ENCODE measurements at regions not wholly inside any gene's neighbourhood (a gene's known extent, or its start where the extent isn't known, plus 50 kb on each side); places are given as distances from the start of the nearest gene placed in this dataset.

- Histone ChIP-seq H4K20me1 (ENCODE audit: insufficient read depth) (no peaks in the 10 kb centered on the region), H3K4me2 (ENCODE audit: low read length) (peak overlapping the region; percentile 62), H3K4me3 (replicated peaks in 1 of 2; ENCODE audit: low read depth in 1 of 2, low read length in 2 of 2) (peak overlapping the region in 1 of 2 experiments; percentile 6; a peak in 1 of 4 replicates), H3K9ac (ENCODE audit: low read length) (no peak overlapping the region), H3K9me3 (ENCODE audit: control insufficient read depth in 1 of 2, insufficient read depth in 1 of 2, low read depth in 1 of 2, low read length in 2 of 2) (no peaks in the 10 kb centered on the region), H2AFZ (ENCODE audit: low read depth, low read length, poor library complexity, severe bottlenecking) (peak overlapping the region; percentile 94), H3K9me2 (ENCODE audit: insufficient read depth) (no peaks in the 10 kb centered on the region), H3K79me2 (ENCODE audit: insufficient read depth, low read length) (no peaks in the 10 kb centered on the region), H3K27ac (ENCODE audit: low read depth, low read length) (no peak overlapping the region), H3K27me3 (ENCODE audit: insufficient read depth, low read length) (no peaks in the 10 kb centered on the region), H3K36me3 (ENCODE audit: control insufficient read depth in 1 of 2, insufficient read depth in 2 of 2, low read length in 2 of 2) (no peaks in the 10 kb centered on the region), H3K4me1 (ENCODE audit: control insufficient read depth in 1 of 2, insufficient read depth in 2 of 2, low read length in 2 of 2) (peaks cover 0 to 8% of the 10 kb centered on the region in 2 experiments; a peak in 3 of 4 replicates)
- ChIA-PET POLR2A (no interaction called here), CTCF (no interaction called here), RAD21 (ENCODE audit: low non-redundant PET in 1 of 2, low total read pairs in 2 of 2, uncharacterized antibody in 2 of 2, unreplicated experiment in 2 of 2) (no interaction called here)
- no TSS peak for BruUV-seq (replicated peaks)
- ATAC-seq (peak; percentile 92), DNase-seq (ENCODE audit: low read depth, low spot score) (no peak)
- TF ChIP-seq ZBTB33 (IDR thresholded peaks at IDR 0.05; ENCODE audit: extremely low read depth, insufficient replicate concordance, low read length): no peak
- no peak for TF ChIP-seq EZH2phosphoT487 (IDR thresholded peaks at IDR 0.05; ENCODE audit: borderline replicate concordance)
- intact Hi-C loops (cut with micrococcal nuclease): no loop called here
Observed at GRCh38 chr13:31385540-31385939, 185.8 kb downstream of the B3GLCT start.

GRCh38 chr13:31394506-31394905 lies 194.7 kb downstream of the B3GLCT start:
- TF ChIP-seq RAD21 (IDR thresholded peaks at IDR 0.05; ENCODE audit: low read depth) (no peak), TCF7L2 (IDR thresholded peaks at IDR 0.05; ENCODE audit: borderline replicate concordance, extremely low read depth, insufficient read depth, insufficient read length) (no peak), REST (IDR thresholded peaks at IDR 0.05; ENCODE audit: low read depth) (no peak), JUND (IDR thresholded peaks at IDR 0.05) (no peak), SRF (IDR thresholded peaks at IDR 0.05; ENCODE audit: low read depth) (no peak)
- no peak for DNase-seq (ENCODE audit: low read depth, low spot score)
- Histone ChIP-seq H3K9me3 (ENCODE audit: control insufficient read depth in 1 of 2, insufficient read depth in 1 of 2, low read depth in 1 of 2, low read length in 2 of 2) (peaks cover 0 to 2% of the 10 kb centered on the region in 2 experiments; a peak in 2 of 4 replicates), H3K9me2 (ENCODE audit: insufficient read depth) (no peaks in the 10 kb centered on the region), H2AFZ (ENCODE audit: low read depth, low read length, poor library complexity, severe bottlenecking) (no peak overlapping the region), H3K4me2 (ENCODE audit: low read length) (no peak overlapping the region), H3K27ac (ENCODE audit: low read depth, low read length) (no peak overlapping the region), H3K27me3 (ENCODE audit: insufficient read depth, low read length) (no peaks in the 10 kb centered on the region), H3K79me2 (ENCODE audit: insufficient read depth, low read length) (no peaks in the 10 kb centered on the region), H4K20me1 (ENCODE audit: insufficient read depth) (no peaks in the 10 kb centered on the region), H3K4me3 (replicated peaks in 1 of 2; ENCODE audit: low read depth in 1 of 2, low read length in 2 of 2) (no peak overlapping the region), H3K36me3 (ENCODE audit: control insufficient read depth in 1 of 2, insufficient read depth in 2 of 2, low read length in 2 of 2) (no peaks in the 10 kb centered on the region), H3K4me1 (ENCODE audit: control insufficient read depth in 1 of 2, insufficient read depth in 2 of 2, low read length in 2 of 2) (no peaks in the 10 kb centered on the region), H3K9ac (ENCODE audit: low read length) (no peak overlapping the region)
- POLR2A ChIA-PET: no interaction called here
- RAD21 ChIA-PET (ENCODE audit: low non-redundant PET in 1 of 2, low total read pairs in 2 of 2, uncharacterized antibody in 2 of 2, unreplicated experiment in 2 of 2): no interaction called here
- BruUV-seq (replicated peaks): no TSS peak
- CTCF ChIA-PET: no interaction called here
- no peak for ATAC-seq
- intact Hi-C loops (cut with micrococcal nuclease): no loop called here
